NCI-H187 treated with DMSO at 0.1 percent for 48 hours (cell line): ENCODE measurements at regions not wholly inside any gene's neighbourhood (a gene's known extent, or its start where the extent isn't known, plus 50 kb on each side); places are given as distances from the start of the nearest gene placed in this dataset.
"Not testable (repeated sequence)": the region's sequence is repeated elsewhere in the genome, so short reads cannot be mapped to it uniquely, and the experiment has no call there.

Source experiments
- DNase-seq: peaks from one replicate; lab custom pipeline; 2025; lab: John Stamatoyannopoulos, UW

DNA sequence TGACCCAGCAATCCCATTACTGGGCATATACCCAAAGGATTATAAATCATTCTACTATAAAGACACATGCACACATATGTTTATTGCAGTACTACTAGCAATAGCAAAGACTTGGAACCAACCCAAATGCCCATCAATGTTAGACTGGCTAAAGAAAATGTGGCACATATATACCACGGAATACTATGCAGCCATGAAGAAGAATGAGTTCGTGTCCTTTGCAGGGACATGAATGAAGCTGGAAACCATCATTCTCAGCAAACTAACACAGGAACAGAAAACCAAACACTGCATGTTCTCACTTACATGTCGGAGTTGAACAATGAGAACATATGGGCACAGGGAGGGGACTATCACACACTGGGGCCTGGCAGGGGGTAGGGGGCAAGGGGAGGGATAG lies 183.0 kb downstream of the HACE1 start:
- not testable (repeated sequence) for DNase-seq

DNA sequence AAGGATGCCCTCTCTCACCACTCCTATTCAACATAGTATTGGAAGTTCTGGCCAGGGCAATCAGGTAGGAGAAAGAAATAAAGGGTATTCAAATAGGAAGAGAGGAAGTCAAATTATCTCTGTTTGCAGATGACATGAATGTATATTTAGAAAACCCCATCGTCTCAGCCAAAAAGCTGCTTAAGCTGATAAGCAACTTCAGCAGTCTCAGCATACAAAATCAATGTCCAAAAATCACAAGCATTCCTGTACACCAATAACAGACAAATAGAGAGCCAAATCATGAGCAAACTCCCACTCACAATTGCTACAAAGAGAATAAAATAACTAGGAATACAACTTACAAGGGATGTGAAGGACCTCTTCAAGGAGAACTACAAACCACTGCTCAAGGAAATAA lies 184.6 kb downstream of the HACE1 start:
- DNase-seq, result not testable (repeated sequence)

DNA sequence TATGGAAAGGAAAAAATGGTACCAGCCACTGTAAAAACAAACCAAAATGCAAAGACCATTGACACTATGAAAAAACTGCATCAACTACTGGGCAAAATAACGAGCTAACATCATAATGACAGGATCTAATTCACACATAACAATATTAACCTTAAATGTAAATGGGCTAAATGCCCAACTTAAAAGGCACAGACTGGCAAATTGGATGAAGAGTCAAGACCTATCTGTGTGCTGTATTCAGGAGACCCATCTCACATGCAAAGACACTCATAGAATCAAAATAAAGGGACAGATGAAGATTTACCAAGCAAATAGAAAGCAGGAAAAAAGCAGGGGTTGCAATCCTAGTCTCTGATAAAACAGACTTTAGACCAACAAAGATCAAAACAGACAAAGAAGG lies 186.6 kb downstream of the HACE1 start:
- DNase-seq, result not testable (repeated sequence)

DNA sequence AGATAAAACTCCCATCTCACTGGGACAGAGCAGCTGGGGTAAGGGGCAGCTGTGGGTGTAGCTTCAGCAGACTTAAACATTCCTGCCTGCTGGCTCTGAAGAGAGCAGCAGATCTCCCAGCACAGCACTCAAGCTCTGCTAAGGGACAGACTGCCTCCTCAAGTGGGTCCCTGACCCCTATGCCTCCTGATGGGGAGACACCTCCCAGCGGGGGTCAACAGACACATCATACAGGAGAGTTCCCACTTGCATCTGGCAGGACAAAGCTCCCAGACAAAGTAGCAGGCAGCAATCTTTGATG lies 188.2 kb downstream of the HACE1 start:
- not testable (repeated sequence) for DNase-seq

DNA sequence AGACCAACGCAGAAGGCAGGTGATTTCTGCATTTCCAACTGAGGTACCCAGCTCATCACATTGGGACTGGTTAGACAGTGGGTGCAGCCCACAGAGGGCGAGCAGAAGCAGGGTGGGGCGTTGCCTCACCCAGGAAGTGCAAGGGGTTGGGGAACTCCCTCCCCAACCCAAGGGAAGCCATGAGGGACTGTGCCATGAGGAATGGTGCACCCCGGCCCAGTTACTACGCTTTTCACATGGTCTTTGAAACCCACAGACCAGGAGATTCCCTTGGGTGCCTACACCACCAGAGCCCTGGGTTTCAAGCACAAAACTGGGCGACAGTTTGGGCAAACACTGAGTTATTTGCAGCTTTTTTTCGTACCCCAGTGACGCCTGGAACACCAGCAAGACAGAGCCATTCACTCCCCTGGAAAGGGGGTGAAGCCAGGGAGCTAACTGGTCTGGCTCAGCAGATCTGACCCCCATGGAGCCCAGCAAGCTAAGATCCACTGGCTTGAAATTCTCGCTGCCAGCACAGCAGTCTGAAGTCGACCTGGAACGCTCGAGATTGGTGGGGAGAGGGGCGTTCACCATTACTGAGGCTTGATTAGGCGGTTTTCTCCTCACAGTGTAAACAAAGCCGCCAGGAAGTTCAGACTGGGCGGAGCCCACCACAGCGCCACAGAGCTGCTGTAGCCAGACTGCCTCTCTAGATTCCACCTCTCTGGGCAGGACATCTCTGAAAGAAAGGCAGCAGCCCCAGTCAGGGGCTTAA lies 188.7 kb downstream of the HACE1 start:
- not testable (repeated sequence) for DNase-seq

DNA sequence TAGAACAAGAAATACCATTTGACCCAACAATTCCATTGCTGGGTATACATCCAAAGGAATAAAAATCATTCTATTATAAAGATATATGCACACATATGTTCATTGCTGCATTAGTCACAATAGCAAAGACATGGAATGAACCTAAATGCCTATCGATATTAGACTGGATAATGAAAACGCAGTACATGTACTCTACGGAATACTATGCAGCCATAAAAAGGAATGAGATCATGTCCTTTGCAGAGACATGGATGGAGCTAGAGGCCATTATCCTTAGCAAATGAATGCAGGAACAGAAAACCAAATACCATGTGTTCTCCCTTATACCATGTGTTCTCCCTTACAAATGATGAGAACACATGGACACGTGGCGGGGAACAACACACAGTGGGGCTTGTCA lies 190.2 kb downstream of the HACE1 start:
- no peak for DNase-seq

DNA sequence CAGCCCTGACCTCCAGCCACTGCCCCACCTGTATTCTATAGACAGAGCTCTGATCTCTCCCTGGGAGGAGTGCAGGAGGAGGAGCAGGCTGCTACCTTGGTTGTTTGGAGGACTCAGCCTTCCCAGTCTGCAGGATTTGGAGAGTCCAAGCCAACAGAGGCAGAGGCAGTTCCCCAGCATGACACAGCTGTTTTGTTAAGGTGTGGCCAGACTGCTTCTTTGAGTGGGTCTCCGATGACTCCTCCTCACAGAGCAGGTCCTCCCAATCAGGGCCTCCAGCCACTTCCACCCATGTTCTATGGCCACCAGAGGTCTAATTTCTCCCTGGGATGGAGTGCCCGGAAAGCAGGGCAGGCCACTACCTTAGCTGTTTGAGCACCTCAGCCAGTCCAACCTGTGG lies 203.5 kb downstream of the HACE1 start:
- no peak for DNase-seq

DNA sequence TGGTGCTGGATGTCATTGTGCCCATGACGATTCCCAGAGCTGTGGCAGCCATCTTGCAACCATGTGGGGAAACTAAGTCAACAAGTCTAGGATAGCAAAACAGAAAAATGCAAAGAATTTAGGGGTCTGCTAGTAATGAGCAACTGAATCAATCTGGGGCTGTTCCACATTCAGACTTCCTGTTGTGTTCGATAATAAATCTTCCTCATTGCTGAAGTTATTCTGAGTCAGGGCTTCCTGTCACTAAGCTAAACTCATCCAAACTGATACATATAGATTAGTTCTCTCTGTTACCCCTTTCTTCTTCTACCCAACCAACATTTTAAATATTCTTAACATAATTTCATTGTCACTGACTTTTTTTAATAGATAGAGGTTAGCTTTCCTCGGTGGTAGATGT lies 205.9 kb downstream of the HACE1 start:
- DNase-seq, result no peak

DNA sequence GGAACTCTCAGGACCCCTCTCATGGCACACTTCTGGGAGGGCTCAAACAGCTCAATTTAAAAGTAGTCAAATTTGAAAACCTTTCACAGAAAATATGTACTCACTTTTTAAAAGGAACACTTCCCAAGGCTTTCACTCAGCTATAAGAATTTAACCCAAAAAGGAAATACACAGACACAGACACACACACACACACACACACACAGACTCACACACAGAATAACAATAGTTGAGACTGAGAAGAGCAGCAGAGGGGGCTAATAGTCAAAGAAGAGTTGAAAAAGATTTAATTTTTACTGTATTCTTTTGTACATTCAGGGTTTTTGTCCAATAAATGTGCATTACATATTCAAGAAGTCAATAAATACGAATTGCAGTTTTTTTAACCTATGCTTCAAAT lies 211.4 kb downstream of the HACE1 start:
- DNase-seq, result no peak

DNA sequence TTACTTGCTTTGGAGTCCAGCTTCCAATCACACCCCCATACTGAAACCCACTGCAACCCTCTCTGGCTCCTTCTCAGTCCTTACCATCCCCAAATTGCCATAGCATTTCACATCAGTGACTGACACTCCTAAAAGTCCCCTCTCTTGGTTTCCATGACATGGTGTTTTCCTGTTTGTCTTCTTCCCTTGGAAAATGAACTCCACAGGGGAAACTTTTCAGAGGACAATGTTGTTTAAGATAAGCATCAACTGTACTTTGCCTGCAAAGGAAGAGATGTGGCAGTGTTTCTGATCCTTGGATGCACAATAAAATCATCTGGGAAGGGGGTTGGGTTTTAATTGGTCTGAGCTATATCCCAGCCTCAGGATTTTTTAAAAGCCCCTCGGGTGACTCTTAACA lies 214.9 kb downstream of the HACE1 start:
- DNase-seq, result no peak

DNA sequence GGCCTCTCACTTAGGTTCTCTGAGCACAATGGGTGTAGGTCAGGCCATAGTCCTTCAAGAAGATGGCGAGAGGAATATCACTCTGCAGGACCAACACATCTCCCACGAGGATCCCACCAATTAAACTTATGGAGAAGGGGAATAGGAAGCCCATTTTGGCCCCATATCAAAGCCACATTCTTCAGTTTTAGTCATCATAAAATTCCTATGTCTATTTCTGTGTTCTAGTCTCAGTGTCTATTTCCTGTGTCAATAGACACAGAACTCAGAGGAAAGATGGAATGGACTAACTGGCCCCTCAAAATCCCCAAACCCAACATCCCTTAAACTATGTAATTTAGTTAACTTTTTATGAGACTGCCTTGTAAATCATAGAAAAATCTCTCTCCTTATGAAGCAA lies 216.8 kb downstream of the HACE1 start:
- DNase-seq, result no peak

DNA sequence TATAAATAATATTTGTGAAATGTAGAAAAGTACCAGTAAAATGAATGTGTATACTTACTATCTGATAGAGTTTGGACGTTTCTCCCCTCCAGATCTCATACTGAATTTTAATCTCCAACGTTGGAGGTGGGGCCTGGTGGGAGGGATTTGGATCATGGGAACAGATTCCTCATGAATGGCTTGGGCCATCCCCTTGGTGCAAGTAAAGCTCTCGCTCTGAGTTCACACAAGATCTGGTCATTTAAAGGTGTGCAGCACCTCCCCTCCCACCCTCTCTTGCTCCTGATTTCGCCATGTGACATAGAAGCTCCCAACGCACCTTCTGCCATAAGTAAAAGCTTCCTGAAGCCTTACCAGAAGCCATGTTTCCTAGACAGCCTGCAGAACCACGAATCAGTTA lies 219.0 kb downstream of the HACE1 start:
- no peak for DNase-seq

DNA sequence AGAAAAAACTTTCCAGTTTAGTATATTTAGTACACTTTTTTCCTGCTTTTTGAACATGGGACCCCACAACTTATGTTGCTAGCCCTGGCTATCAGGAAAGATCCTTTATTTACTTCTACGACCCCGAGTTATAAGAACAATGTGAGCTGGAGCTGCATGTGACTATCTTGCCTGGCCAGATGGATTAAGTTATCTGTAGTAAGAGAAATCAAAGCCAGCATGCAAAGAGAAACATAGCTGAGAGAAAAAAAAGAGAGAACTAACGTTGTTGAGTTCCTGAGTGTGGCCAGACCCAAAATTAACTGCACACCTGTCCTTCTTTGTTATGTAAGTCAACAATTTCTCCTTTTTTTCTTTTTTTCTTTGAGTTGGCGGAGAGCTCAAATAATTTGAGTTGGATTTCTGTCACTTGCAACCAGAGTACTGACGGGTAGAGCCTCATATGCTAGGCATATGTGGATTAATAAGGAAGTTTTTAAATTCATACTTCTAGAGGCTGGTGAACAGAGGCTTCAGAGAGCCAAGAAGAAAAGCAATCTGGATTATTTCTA lies 219.5 kb downstream of the HACE1 start:
- DNase-seq, result no peak

DNA sequence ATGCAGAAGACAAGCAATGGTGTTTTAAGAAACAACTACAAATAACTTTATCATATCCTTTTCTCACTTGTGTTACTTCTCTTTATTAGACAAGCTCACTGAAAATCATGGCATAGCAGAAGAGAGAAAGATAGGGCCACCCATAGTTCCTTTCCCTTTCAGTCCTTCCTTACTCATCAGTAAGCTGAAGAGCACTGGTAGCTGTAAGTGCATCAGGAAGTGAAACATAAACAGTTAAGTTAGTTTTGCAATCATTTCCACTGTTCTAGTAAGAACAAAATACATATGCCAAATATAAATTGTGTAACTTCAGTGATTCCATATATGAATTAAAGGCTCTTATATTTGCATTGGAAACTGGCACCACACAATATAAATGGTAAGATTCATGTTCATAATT lies 220.1 kb downstream of the HACE1 start:
- DNase-seq, result no peak

DNA sequence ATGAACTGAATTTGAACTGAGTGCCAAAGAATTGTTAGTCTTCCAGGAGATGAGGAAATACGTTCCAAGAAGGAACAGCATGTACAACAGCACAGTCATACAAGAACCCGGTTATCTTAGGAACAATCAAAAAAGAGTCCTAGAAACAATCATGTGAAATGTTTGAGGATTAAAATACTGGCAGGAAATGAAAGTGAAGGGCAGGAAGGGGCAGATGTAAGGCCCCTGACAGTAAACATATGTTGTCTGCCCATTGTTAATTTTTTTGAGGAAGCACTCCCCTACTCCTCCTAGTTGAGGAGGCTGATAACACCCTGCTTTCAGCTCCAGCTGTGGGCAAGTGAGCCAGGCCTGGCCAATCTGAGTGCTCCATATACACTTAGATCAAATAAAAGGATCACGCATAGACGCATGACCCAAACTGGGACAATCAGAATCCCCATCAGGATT lies 220.9 kb downstream of the HACE1 start:
- no peak for DNase-seq

DNA sequence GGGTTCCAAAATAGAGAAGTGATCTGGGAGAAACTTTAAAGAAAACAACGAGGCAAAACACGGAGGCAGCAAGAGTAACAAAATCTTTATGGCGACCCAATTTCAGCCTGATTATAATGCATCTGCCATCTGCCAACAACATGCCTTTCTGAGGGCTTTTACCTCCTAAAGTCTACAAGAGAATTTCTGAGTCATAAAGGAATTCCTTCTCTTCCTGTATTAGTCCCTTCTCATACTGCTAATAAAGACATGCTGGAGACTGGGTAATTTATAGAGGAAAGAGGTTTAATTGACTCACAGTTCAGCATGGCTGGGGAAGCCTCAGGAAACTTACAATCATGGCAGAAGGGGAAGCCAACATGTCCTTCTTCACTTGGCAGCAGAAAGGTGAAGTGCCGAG lies 226.6 kb downstream of the HACE1 start:
- no peak for DNase-seq

DNA sequence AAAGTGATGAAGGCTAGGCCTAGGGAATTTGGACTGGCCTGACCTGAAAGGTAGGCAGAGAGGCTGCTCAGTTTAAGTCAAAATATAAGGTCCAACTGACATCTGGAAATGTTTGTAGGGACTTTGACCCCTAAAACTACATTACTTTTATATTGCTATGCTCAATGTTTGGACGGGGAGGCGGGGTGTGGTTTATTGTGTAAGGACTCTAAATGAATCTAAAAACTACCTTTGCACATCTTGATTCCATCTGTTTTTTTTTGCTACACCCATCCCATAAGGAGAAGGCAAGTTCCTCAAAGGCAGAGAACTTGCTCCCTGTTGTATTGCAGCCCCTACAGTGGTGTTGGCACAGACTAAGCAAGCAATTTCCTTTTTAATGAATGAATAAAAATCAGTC lies 227.1 kb downstream of the HACE1 start:
- no peak for DNase-seq

DNA sequence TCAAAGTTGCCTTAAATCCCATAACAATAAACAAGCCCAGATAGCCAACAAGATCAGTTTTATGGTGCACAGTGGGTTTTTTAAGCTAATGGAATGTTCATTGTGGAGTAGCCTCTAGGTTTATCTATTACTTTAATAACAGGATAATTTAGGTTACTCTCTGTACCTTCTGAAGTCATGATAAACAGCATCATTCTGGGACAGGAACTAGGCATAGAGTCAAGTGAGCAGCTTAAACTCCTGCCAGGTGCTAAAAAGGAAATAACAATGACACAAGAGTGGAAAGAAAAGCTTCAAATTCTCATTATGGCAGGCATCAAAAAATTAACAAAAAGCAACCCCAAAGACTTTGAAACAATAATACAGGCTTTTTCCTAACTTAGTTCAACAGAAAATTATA lies 228.8 kb downstream of the HACE1 start:
- no peak for DNase-seq

DNA sequence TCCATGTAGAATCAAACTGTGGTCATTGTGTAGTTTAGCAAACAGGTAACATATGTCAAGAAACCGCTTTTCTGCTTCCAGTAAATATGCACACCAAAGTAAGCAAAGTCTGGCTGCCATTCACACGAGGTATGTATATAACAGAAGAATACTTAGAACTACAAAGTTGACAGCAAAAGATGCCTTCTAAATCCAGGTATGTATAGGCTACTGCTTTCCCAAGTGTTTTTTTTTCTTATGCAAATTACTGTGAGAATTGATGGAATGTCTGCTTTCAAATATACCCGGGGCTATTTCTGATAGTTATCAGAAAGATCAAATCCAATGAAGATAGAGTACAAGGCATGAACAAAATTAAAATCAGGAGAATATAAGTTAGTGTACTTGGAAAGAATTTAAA lies 229.2 kb downstream of the HACE1 start:
- no peak for DNase-seq

DNA sequence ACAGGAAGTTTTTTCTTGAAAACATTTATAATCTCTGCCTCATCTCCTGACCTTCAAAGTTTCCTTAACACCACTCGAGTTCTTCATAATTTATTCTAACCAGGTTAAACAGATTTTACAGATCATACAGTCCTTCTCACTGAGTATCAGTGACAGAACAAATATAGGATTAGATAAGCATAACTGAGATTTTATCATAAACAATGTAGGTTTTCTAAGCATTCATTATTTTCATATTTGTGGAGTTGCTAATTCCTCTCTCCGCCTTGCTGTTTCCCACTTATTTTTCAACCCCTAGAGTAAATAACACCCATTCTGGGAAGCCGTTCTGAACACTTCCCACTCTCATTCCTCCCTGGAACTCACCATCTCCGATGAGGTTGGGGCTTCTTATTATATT lies 229.9 kb downstream of the HACE1 start:
- DNase-seq, result no peak

DNA sequence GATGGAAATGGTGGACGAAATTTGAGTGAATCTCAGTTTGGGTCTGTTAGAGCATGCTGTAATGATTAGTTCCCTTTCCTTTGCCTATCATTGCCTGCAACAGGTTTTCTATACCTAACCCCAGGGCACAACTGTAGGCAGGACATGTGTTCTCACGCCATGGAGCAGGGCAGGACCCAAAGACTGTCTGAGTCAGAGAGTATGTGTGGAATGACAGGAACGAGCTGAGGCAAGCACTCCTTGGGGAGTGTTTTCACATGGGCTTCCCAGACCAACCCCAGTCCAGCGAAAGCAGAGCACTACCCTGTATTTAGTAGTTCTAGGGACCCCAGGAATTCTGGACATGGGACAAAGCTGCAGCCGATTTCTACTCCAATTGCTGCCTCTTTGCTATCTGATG lies 234.2 kb downstream of the HACE1 start:
- DNase-seq, result no peak

DNA sequence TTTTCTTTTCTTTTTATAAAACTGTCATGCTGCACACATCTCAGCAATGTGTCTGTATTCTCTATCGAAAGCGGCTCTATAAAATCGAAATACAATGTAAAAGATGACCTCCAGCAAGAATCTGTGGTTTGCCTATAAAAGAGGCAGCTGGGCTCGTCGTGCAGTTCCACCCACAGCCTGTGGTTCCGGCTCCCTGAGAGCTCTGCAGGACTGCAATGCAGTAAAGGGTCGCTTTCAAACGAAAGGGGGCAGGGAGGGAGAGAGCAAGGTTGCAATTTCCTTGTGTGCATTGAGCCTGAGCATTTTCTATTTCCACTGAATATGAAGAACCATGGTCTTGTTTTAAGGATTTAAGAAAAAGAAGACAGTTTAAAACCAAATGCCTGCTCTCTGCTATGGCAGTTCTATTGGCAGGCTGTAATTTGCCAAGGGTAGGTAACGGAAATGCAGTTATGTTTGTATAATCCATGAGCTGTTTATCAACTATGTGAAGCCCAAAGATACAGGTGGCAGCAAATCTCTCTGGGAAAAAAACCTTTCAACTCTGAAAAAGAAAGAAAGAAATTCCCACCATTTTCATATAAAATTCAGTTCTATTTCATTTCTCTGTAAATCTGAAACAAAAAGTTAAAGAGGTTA lies 236.5 kb downstream of the HACE1 start:
- DNase-seq, result no peak

DNA sequence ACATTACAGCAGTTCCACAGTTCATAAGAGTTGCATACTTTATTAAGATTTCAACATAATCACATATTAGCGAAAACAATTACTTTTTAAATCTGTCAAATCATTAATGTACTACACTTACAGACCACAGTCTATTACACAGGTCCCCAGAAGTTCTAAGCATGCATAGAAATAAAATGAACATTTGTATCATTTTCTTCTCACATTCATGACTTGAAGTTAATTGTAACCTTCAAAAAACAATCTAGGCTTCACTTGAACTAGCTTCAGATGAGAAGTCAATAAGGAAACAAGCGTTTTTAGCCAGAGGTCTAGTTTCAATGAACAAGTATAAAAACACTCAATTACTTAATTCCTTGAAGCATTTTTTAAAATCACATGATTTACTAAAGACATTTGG lies 238.3 kb downstream of the HACE1 start:
- DNase-seq, result no peak

DNA sequence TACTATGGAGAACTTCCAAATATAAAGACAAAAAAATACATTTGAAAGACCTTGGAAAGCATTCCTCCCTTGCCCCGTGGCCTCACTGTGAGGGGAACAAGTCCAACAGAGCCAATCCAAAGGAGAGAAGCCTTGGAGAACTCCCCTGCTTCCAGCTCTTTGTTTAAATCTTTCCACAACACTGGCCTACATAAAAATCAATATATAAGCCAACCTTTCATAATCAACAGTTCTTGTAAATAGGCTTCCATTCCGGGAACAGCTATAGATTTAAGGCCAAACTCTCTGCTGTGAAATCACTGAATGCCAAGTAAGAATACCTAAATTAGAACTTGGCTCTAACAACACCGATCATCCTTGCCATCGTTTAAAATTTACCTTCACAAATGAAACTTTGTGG lies 242.1 kb downstream of the HACE1 start:
- no peak for DNase-seq
